Fibroblast of lung (primary cell): ENCODE measurements at regions not wholly inside any gene's neighbourhood (a gene's known extent, or its start where the extent isn't known, plus 50 kb on each side); places are given as distances from the start of the nearest gene placed in this dataset.

Experiments
- CTCF ChIP-seq, 2 donors: IDR thresholded peaks in 1 of 2; conservative IDR thresholded peaks in 1 of 2; 1 replicate in 1 of 2; 2 replicates in 1 of 2; pipeline ENCODE4 v1.5.1; 2011 to 2012; ENCODE audit warnings: low read length in 2 of 2, control low read depth in 1 of 2, inconsistent platforms in 1 of 2, low read depth in 1 of 2, mild to moderate bottlenecking in 1 of 2
- EZH2 ChIP-seq: IDR thresholded peaks from 2 replicates; pipeline ENCODE4 v1.5.1; 2012; ENCODE audit warnings: low read length, control low read depth, mild to moderate bottlenecking; ENCODE audit errors: missing control alignments

- no peak for TF ChIP-seq CTCF (conservative IDR thresholded peaks at IDR 0.05 in 1 of 2, IDR thresholded peaks at IDR 0.05 in 1 of 2; ENCODE audit: low read depth in 1 of 2, low read length in 2 of 2)
- no peak for TF ChIP-seq EZH2
Measured at GRCh38 chr5:105945203-105945972, 1725.3 kb downstream of the EFNA5 start.
